ENCODE measurements at regions not wholly inside any gene's neighbourhood (a gene's known extent, or its start where the extent isn't known, plus 50 kb on each side); places are given as distances from the start of the nearest gene placed in this dataset.

GRCh38 chr12:114275932-114276785, 129.8 kb downstream of the TBX5 start (continued):
- TF ChIP-seq ZBTB33 (IDR thresholded peaks at IDR 0.05; ENCODE audit: extremely low read depth, insufficient replicate concordance, low read length) (no peak), SRF (IDR thresholded peaks at IDR 0.05; ENCODE audit: low read depth) (no peak), EGR1 (IDR thresholded peaks at IDR 0.05; ENCODE audit: low read depth) (no peak), ELF1 (IDR thresholded peaks at IDR 0.05; ENCODE audit: borderline replicate concordance, low read depth) (no peak), CBX3 (IDR thresholded peaks at IDR 0.05; ENCODE audit: low read depth) (no peak), RAD21 (IDR thresholded peaks at IDR 0.05; ENCODE audit: low read depth) (no peak)
- TF ChIP-seq, protein P1, sequence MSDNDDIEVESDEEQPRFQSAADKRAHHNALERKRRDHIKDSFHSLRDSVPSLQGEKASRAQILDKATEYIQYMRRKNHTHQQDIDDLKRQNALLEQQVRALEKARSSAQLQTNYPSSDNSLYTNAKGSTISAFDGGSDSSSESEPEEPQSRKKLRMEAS (IDR thresholded peaks at IDR 0.05), result no peak
- TF ChIP-seq, protein P2, sequence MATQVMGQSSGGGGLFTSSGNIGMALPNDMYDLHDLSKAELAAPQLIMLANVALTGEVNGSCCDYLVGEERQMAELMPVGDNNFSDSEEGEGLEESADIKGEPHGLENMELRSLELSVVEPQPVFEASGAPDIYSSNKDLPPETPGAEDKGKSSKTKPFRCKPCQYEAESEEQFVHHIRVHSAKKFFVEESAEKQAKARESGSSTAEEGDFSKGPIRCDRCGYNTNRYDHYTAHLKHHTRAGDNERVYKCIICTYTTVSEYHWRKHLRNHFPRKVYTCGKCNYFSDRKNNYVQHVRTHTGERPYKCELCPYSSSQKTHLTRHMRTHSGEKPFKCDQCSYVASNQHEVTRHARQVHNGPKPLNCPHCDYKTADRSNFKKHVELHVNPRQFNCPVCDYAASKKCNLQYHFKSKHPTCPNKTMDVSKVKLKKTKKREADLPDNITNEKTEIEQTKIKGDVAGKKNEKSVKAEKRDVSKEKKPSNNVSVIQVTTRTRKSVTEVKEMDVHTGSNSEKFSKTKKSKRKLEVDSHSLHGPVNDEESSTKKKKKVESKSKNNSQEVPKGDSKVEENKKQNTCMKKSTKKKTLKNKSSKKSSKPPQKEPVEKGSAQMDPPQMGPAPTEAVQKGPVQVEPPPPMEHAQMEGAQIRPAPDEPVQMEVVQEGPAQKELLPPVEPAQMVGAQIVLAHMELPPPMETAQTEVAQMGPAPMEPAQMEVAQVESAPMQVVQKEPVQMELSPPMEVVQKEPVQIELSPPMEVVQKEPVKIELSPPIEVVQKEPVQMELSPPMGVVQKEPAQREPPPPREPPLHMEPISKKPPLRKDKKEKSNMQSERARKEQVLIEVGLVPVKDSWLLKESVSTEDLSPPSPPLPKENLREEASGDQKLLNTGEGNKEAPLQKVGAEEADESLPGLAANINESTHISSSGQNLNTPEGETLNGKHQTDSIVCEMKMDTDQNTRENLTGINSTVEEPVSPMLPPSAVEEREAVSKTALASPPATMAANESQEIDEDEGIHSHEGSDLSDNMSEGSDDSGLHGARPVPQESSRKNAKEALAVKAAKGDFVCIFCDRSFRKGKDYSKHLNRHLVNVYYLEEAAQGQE (IDR thresholded peaks at IDR 0.05; ENCODE audit: low read depth), result no peak
